Colonic mucosa (tissue), 4 donors: ENCODE measurements at regions not wholly inside any gene's neighbourhood (a gene's known extent, or its start where the extent isn't known, plus 50 kb on each side); places are given as distances from the start of the nearest gene placed in this dataset.

Experiments
- DNase-seq: peaks from one replicate; pipeline ENCODE4 v3.0.0-alpha.2; 2020
- H3K27ac ChIP-seq: fragments of 200-600 bp; one replicate; pipeline ENCODE4 v1.8.0; 2021
- H3K27me3 ChIP-seq: fragments of 200-600 bp; one replicate; pipeline ENCODE4 v1.8.0; 2021
- H3K36me3 ChIP-seq: fragments of 200-600 bp; one replicate; pipeline ENCODE4 v1.8.0; 2021
- H3K4me1 ChIP-seq: fragments of 200-600 bp; one replicate; pipeline ENCODE4 v1.8.0; 2021; ENCODE audit warnings: mild to moderate bottlenecking
- H3K4me3 ChIP-seq: fragments of 200-600 bp; one replicate; pipeline ENCODE4 v1.8.0; 2021
- H3K9ac ChIP-seq, 2 donors: one replicate each; pipeline ENCODE4 v1.7.0; 2013; ENCODE audit warnings: control low read depth in 2 of 2, low read depth in 2 of 2, low read length in 2 of 2
- H3K9me3 ChIP-seq: fragments of 200-600 bp; one replicate; pipeline ENCODE4 v1.8.0; 2021
- intact Hi-C: fragments of 100-400 bp; cut with DNase I; formaldehyde crosslinking; loops from one replicate; pipeline ENCODE4 v1.14.1; 2022
- TF ChIP-seq, protein P1 (sequence below): fragments of 200-600 bp; IDR thresholded peaks from one replicate; pipeline ENCODE4 v1.8.0; 2022; ENCODE audit warnings: antibody characterized with exemption, mild to moderate bottlenecking
- donor health status: healthy.
- donor health status: DM: no; HTN: no; CAD: no.
- donor health status: DM: no; HTN: no; CAD: no.

DNA sequence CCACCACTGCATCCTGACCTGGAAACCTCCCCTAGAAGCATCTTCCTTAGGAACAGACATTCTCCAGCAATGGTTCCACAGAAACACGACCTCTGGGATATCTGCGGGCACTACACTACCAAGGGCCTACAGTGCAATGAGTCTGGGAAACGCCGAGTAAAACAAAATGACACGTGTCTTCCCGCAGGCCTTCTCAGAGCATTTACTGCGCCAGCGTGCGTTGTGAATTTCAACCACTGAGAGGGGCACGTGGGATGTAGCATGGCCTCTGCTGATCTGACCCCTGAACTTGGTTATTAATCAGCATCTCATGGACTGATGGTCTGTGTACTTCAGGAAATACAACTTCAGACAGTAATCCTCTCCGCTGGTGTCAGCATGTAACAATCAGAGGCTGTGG, 173.0 kb downstream of the C16orf95 start:
- H3K27me3 ChIP-seq, result no peaks in the 10 kb centered on the region
- H3K9ac ChIP-seq, result no peak overlapping the region
- no peaks in the 10 kb centered on the region for H3K4me1 ChIP-seq
- TF ChIP-seq, protein P1, sequence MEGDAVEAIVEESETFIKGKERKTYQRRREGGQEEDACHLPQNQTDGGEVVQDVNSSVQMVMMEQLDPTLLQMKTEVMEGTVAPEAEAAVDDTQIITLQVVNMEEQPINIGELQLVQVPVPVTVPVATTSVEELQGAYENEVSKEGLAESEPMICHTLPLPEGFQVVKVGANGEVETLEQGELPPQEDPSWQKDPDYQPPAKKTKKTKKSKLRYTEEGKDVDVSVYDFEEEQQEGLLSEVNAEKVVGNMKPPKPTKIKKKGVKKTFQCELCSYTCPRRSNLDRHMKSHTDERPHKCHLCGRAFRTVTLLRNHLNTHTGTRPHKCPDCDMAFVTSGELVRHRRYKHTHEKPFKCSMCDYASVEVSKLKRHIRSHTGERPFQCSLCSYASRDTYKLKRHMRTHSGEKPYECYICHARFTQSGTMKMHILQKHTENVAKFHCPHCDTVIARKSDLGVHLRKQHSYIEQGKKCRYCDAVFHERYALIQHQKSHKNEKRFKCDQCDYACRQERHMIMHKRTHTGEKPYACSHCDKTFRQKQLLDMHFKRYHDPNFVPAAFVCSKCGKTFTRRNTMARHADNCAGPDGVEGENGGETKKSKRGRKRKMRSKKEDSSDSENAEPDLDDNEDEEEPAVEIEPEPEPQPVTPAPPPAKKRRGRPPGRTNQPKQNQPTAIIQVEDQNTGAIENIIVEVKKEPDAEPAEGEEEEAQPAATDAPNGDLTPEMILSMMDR, result no peak
- DNase-seq, result no peak
- no peak overlapping the region for H3K27ac ChIP-seq
- intact Hi-C loops, result no loop called here
- no peaks in the 10 kb centered on the region for H3K36me3 ChIP-seq
- no peaks in the 10 kb centered on the region for H3K9me3 ChIP-seq
- no peak overlapping the region for H3K4me3 ChIP-seq

DNA sequence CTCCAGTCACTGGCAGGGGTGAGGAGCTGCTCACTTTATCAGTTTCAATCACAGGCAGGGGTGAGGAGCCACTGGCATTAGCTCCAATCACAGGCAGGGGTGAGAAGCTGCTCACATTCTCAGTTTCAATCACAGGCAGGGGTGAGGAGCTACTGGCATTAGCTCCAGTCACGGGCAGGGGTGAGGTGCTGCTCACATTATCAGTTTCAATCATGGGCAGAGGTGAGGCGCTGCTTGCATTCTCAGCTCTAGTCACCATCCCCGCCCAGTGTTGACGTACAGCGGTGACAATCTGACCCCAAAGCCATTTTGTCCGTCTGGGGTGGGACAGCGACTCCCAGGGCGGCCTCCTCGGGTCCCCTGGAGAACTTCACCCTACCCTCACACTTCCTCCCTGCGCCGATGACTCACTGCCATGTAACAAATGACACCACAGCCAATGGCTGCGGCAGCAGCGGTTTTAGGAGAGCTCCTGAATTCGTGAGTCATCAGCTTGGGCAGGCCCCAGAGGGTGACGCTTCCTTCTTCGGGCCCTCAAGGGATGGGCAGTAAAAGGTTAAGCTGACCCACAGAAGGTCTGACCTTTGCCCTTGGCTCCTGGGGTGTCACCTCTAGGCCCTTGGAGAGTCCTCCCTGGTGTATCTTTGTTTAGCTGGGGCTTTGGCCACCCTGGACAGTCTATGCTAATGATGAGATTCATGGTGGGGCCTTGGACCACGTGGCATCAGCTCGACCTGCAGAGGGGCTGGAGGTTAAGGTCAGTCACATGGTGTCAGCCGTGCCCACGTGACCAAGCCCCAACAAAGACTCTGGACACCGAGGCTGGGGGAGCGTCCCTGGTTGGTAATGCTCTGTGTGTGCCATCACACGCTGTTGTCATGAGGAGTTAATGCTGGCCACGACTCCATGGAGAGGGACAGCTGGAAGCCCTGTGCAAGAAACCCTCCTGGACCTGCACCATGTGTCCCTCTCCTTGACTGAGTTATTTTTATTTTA, 171.7 kb downstream of the C16orf95 start:
- H3K9ac ChIP-seq, result no peak overlapping the region
- no peaks in the 10 kb centered on the region for H3K9me3 ChIP-seq
- no peaks in the 10 kb centered on the region for H3K27me3 ChIP-seq
- no peaks in the 10 kb centered on the region for H3K36me3 ChIP-seq
- H3K4me3 ChIP-seq, result no peak overlapping the region
- H3K4me1 ChIP-seq, result no peaks in the 10 kb centered on the region
- no peak for DNase-seq
- no peak overlapping the region for H3K27ac ChIP-seq
- TF ChIP-seq, protein P1, result no peak
- intact Hi-C loops, result no loop called here

DNA sequence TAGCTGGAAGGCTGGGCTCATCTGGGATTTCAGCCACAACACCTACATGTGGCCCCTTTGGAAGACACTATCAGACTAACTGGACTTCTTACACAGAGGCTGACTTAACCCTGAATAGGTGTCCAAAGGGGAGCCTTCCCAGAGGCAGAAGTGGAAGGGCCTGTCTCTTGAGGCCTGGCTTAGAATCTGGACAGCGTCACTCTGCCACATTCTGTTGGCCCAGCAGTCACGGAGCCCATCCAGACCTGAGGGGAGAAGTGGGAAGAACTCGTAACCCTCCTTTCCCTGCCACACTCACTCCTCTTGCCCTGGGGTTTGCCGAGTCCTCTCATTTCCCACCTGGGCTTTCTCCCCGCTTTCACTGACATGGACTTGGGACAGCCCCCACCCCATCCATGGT, 170.5 kb downstream of the C16orf95 start:
- TF ChIP-seq, protein P1, result no peak
- intact Hi-C loops, result no loop called here
- Histone ChIP-seq H3K9ac (no peak overlapping the region), H3K27ac (no peak overlapping the region), H3K27me3 (no peaks in the 10 kb centered on the region), H3K4me3 (no peak overlapping the region), H3K4me1 (no peaks in the 10 kb centered on the region), H3K9me3 (no peaks in the 10 kb centered on the region), H3K36me3 (no peaks in the 10 kb centered on the region)
- DNase-seq, result no peak

DNA sequence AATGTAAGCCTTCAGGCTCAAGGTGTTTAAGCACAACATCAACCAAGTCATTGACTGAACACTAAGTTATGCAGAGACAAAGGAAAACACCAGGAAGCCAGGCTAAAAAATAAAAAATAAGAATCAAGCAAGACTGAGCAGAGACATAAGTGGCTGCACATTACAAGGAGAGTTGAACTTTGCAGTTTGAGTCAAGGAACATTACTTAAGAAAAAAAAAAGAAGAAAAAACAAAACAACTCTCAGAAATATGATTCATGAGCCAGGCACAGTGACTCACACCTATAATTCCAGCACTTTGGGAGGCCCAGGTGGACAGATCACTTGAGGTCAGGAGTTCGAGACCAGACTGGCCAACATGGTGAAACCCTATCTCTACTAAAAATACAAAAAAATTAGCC, 168.1 kb downstream of the C16orf95 start:
- H3K27me3 ChIP-seq, result no peaks in the 10 kb centered on the region
- intact Hi-C loops, result no loop called here
- H3K9me3 ChIP-seq, result no peaks in the 10 kb centered on the region
- TF ChIP-seq, protein P1, result no peak
- H3K9ac ChIP-seq, result no peak overlapping the region
- DNase-seq, result no peak
- H3K4me3 ChIP-seq, result no peak overlapping the region
- H3K27ac ChIP-seq, result no peak overlapping the region
- H3K4me1 ChIP-seq, result no peaks in the 10 kb centered on the region
- H3K36me3 ChIP-seq, result no peaks in the 10 kb centered on the region

DNA sequence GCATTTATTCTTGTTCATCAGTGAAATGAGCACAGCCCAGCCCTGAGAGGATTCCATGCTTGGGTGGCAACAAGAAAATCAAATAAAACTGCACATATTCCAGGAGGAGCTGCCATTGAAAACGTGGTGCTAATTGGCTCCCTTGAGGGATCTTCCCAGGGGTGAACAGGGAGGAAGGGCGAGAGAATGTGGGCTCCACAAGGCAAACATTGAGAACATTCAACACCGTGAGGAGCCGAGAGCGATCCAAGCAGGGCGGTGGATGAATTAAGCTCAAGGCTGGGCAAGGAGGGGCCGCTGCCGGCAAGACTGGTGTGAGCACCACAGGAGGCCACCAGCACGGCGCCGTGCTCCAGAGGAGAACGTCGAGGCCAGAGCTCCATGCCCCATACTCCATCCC, 166.9 kb downstream of the C16orf95 start:
- DNase-seq, result no peak
- intact Hi-C loops, result no loop called here
- H3K9ac ChIP-seq, result no peak overlapping the region
- TF ChIP-seq, protein P1, result no peak
- H3K27me3 ChIP-seq, result no peaks in the 10 kb centered on the region
- H3K4me3 ChIP-seq, result no peak overlapping the region
- no peaks in the 10 kb centered on the region for H3K4me1 ChIP-seq
- no peaks in the 10 kb centered on the region for H3K36me3 ChIP-seq
- no peak overlapping the region for H3K27ac ChIP-seq
- no peaks in the 10 kb centered on the region for H3K9me3 ChIP-seq
